Ishikawa (cell line): ENCODE measurements at regions not wholly inside any gene's neighbourhood (a gene's known extent, or its start where the extent isn't known, plus 50 kb on each side); places are given as distances from the start of the nearest gene placed in this dataset.

ENCODE experiments used
- CREB1 ChIP-seq: IDR thresholded peaks from 2 replicates; pipeline ENCODE4 v1.6.1; 2012; ENCODE audit warnings: low read depth
- EGR1 ChIP-seq: IDR thresholded peaks from 2 replicates; pipeline ENCODE4 v1.6.1; 2012
- EP300 ChIP-seq: IDR thresholded peaks from 2 replicates; pipeline ENCODE4 v1.6.1; 2012; ENCODE audit warnings: borderline replicate concordance
- FOXM1 ChIP-seq: IDR thresholded peaks from 2 replicates; pipeline ENCODE4 v1.6.1; 2012; ENCODE audit warnings: low read depth, borderline replicate concordance
- MAX ChIP-seq: IDR thresholded peaks from 2 replicates; pipeline ENCODE4 v1.6.1; 2012
- NFIC ChIP-seq: IDR thresholded peaks from 2 replicates; pipeline ENCODE4 v1.6.1; 2012
- RAD21 ChIP-seq: IDR thresholded peaks from 2 replicates; pipeline ENCODE4 v1.6.1; 2012; ENCODE audit warnings: low read depth
- REST ChIP-seq: IDR thresholded peaks from 2 replicates; pipeline ENCODE4 v1.6.1; 2012; ENCODE audit warnings: low read depth, mild to moderate bottlenecking
- TAF1 ChIP-seq: IDR thresholded peaks from 2 replicates; pipeline ENCODE4 v1.6.1; 2012; ENCODE audit warnings: low read depth, mild to moderate bottlenecking
- YY1 ChIP-seq: IDR thresholded peaks from 2 replicates; pipeline ENCODE4 v1.6.1; 2012; ENCODE audit warnings: low read depth
- ZBTB7A ChIP-seq: IDR thresholded peaks from 2 replicates; pipeline ENCODE4 v1.6.1; 2012; ENCODE audit warnings: low read depth
- TF ChIP-seq, protein P1 (sequence below): IDR thresholded peaks from 2 replicates; pipeline ENCODE4 v1.6.1; 2012

- TF ChIP-seq MAX, result no peak
- no peak for TF ChIP-seq RAD21
- no peak for TF ChIP-seq REST
- TF ChIP-seq, protein P1, sequence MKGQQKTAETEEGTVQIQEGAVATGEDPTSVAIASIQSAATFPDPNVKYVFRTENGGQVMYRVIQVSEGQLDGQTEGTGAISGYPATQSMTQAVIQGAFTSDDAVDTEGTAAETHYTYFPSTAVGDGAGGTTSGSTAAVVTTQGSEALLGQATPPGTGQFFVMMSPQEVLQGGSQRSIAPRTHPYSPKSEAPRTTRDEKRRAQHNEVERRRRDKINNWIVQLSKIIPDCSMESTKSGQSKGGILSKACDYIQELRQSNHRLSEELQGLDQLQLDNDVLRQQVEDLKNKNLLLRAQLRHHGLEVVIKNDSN, result no peak
- TF ChIP-seq NFIC, result no peak
- TF ChIP-seq ZBTB7A, result no peak
- no peak for TF ChIP-seq EGR1
- TF ChIP-seq TAF1, result no peak
- TF ChIP-seq EP300, result no peak
- no peak for TF ChIP-seq FOXM1
- no peak for TF ChIP-seq YY1
- TF ChIP-seq CREB1, result no peak
These were observed 123.5 kb downstream of the RXFP2 start for GRCh38 chr13:31862828-31863227.
